Left ventricle myocardium superior (tissue), 1 donor: ENCODE measurements at regions not wholly inside any gene's neighbourhood (a gene's known extent, or its start where the extent isn't known, plus 50 kb on each side); places are given as distances from the start of the nearest gene placed in this dataset.
"Not testable (repeated sequence)": the region's sequence is repeated elsewhere in the genome, so short reads cannot be mapped to it uniquely, and the experiment has no call there.

Experiments
- ATAC-seq: fragments of 200-7000 bp; cut with Tn5 transposase; one replicate; pipeline ENCODE4 v1.9.1; 2020; ENCODE audit warnings: mild to moderate bottlenecking, moderate library complexity
- DNase-seq: peaks from one replicate; pipeline ENCODE4 v3.0.0-alpha.2; 2020
- intact Hi-C: fragments of 100-400 bp; cut with micrococcal nuclease; formaldehyde crosslinking; loops from one replicate; pipeline ENCODE4 v1.11.0; 2022
- donor health status: DM: no; HTN: yes; CAD: no; lungs with severe emphysema.

- intact Hi-C loops, result no loop called here
- ATAC-seq, result no peak
- DNase-seq, result no peak
These were observed 670.3 kb downstream of the NR4A2 start for GRCh38 chr2:155662224-155662623.

- DNase-seq (no peak), ATAC-seq (no peak)
- intact Hi-C loops, result no loop called here
These were observed 679.3 kb downstream of the NR4A2 start for GRCh38 chr2:155653176-155653575.

- intact Hi-C loops, result no loop called here
- DNase-seq, result no peak
- no peak for ATAC-seq
These were observed 680.7 kb downstream of the NR4A2 start for GRCh38 chr2:155651851-155652250.

GRCh38 chr2:155645791-155646190 is 686.7 kb downstream of the NR4A2 start:
- DNase-seq (no peak), ATAC-seq (no peak)
- intact Hi-C loops, result no loop called here

GRCh38 chr2:155643056-155643775 is 689.3 kb downstream of the NR4A2 start:
- no peak for ATAC-seq
- no peak for DNase-seq
- intact Hi-C loops, result no loop called here

GRCh38 chr2:155633887-155634570 is 698.5 kb downstream of the NR4A2 start:
- peak; percentile 7 for DNase-seq
- intact Hi-C loops, result no loop called here

GRCh38 chr2:155633060-155633839 is 699.3 kb downstream of the NR4A2 start:
- no peak for DNase-seq
- ATAC-seq, result no peak
- intact Hi-C loops, result no loop called here

More at GRCh38 chr2:155633887-155634570, 698.5 kb downstream of the NR4A2 start:
- no peak for ATAC-seq

- no peak for DNase-seq
- intact Hi-C loops, result no loop called here
- ATAC-seq, result no peak
These were observed 701.8 kb downstream of the NR4A2 start for GRCh38 chr2:155630760-155631159.

GRCh38 chr2:155622443-155622842 is 710.1 kb downstream of the NR4A2 start:
- DNase-seq (no peak), ATAC-seq (no peak)
- intact Hi-C loops, result no loop called here

GRCh38 chr2:155600914-155601760 is 731.4 kb downstream of the NR4A2 start:
- intact Hi-C loops, result no loop called here
- ATAC-seq, result no peak
- DNase-seq, result no peak

GRCh38 chr2:155600296-155600695 is 732.2 kb downstream of the NR4A2 start:
- intact Hi-C loops, result no loop called here
- no peak for DNase-seq
- no peak for ATAC-seq

- ATAC-seq, result no peak
- DNase-seq, result no peak
- intact Hi-C loops, result no loop called here
These were observed 732.7 kb downstream of the NR4A2 start for GRCh38 chr2:155599834-155600233.

GRCh38 chr2:155583674-155584195 is 748.8 kb downstream of the NR4A2 start:
- ATAC-seq, result no peak
- intact Hi-C loops, result no loop called here
- no peak for DNase-seq

- ATAC-seq (no peak), DNase-seq (no peak)
- intact Hi-C loops, result no loop called here
These were observed 757.6 kb downstream of the NR4A2 start for GRCh38 chr2:155574941-155575340.

- DNase-seq, result no peak
- intact Hi-C loops, result no loop called here
These were observed 785.0 kb downstream of the NR4A2 start for GRCh38 chr2:155547571-155547970.

GRCh38 chr2:155546721-155547555 is 785.6 kb downstream of the NR4A2 start:
- no peak for DNase-seq
- intact Hi-C loops, result no loop called here
- ATAC-seq, result no peak

More at GRCh38 chr2:155547571-155547970, 785.0 kb downstream of the NR4A2 start:
- ATAC-seq, result no peak

GRCh38 chr2:155539028-155539427 is 793.5 kb downstream of the NR4A2 start:
- intact Hi-C loops, DNase-seq, ATAC-seq: not testable (repeated sequence)

GRCh38 chr2:155528034-155528433 is 804.5 kb downstream of the NR4A2 start:
- ATAC-seq (no peak), DNase-seq (no peak)
- intact Hi-C loops, result no loop called here
